ENCODE measurements at regions not wholly inside any gene's neighbourhood (a gene's known extent, or its start where the extent isn't known, plus 50 kb on each side); places are given as distances from the start of the nearest gene placed in this dataset.

DNA sequence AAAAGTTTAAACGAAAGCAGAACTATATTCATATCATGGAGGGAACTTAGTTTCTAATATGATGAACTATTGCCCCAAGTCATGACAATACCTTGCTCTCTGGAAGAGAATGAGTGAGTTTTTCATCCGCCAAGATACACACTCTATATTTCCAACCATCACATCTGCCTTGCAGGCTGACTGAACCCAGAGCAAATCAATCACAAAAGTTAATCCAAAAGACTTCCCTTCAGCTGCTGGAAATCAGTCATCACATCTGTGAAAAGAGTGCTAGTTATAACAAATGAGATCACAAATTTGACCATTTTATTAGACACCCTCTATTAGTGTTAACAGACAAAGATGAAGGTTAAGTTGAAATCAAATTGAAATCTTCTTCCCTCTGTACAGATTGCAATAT, 261.7 kb upstream of the PRKCQ start (continued):
- TF ChIP-seq TFE3 (CRISPR knock-in tag; IDR thresholded peaks at IDR 0.05) (no peak), ZNF557 (CRISPR knock-in tag; IDR thresholded peaks at IDR 0.05) (no peak), ZNF777 (CRISPR knock-in tag; IDR thresholded peaks at IDR 0.05) (no peak)
- TF ChIP-seq, protein P1, sequence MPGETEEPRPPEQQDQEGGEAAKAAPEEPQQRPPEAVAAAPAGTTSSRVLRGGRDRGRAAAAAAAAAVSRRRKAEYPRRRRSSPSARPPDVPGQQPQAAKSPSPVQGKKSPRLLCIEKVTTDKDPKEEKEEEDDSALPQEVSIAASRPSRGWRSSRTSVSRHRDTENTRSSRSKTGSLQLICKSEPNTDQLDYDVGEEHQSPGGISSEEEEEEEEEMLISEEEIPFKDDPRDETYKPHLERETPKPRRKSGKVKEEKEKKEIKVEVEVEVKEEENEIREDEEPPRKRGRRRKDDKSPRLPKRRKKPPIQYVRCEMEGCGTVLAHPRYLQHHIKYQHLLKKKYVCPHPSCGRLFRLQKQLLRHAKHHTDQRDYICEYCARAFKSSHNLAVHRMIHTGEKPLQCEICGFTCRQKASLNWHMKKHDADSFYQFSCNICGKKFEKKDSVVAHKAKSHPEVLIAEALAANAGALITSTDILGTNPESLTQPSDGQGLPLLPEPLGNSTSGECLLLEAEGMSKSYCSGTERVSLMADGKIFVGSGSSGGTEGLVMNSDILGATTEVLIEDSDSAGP (CRISPR knock-in tag; IDR thresholded peaks at IDR 0.05; ENCODE audit: borderline replicate concordance), result no peak

DNA sequence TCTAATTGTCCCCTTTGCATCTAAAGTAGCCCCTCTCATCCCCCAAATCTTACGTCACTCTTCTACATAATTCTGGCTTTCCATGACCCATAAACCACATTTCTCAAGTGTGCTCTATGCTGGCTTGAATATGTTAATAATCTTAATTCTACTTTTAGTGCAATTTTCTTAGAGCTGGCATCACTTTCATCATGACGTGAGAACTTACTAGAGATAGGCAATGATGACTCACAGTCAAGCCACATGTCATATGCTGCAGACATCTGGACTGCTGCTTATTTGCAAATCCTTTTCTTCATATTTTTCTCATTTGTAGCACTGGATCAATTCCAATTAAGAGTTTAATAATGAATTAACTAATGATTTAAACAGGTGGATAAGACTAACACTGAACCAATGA, 260.7 kb upstream of the PRKCQ start:
- WGBS (ENCODE audit: low lambda C conversion rate), result 0% methylated on average over 2 of the region's 2 CpGs
- FAIRE-seq, result no peak
- H2AFZ ChIP-seq (ENCODE audit: low read length), result no peak overlapping the region
- no peaks in the 10 kb centered on the region for H3K79me2 ChIP-seq (ENCODE audit: insufficient read depth, low read length)
- H3K27me3 ChIP-seq (ENCODE audit: control insufficient read depth in 1 of 2, insufficient read depth in 2 of 2, low read length in 2 of 2), result no peaks in the 10 kb centered on the region
- H3K27ac ChIP-seq (ENCODE audit: extremely low read length, insufficient read depth, low read length), result no peak overlapping the region
- no peak for DNase-seq (ENCODE audit: low spot score)
- no peaks in the 10 kb centered on the region for H3K9me3 ChIP-seq (ENCODE audit: low read length)
- intact Hi-C loops (cut with micrococcal nuclease; ENCODE audit: unreplicated experiment) (loop anchor here (5.0 kb wide), 1 partner anchor 577 kb away; no protein-coding TSS in a partner anchor), in situ Hi-C loops (cut with HindIII; ENCODE audit: extremely low pct_ligation_motif_present, low pct_unique_long_range_greater_than_20kb) (no loop called here)
- no peaks in the 10 kb centered on the region for H3K4me1 ChIP-seq (ENCODE audit: insufficient read depth, low read length)
- H3K4me2 ChIP-seq (ENCODE audit: low read depth, low read length), result no peak overlapping the region
- no TSS peak for BruUV-seq (replicated peaks)
- no peaks in the 10 kb centered on the region for H3K36me3 ChIP-seq (replicated peaks in 1 of 2; ENCODE audit: control insufficient read depth in 1 of 2, insufficient read depth in 2 of 2, low read length in 2 of 2)
- POLR2A ChIA-PET, result no interaction called here
- no peaks in the 10 kb centered on the region for H4K20me1 ChIP-seq (ENCODE audit: insufficient read depth, low read length)
- no peak overlapping the region for H3K9ac ChIP-seq (ENCODE audit: insufficient read depth, low read depth, low read length)
- ATAC-seq, result no peak
- CTCF ChIA-PET (ENCODE audit: low intra/inter-chr PET ratio, low total read pairs), result no interaction called here
- H3K4me3 ChIP-seq (replicated peaks in 1 of 3; ENCODE audit: insufficient read depth in 1 of 3, low read depth in 2 of 3, low read length in 3 of 3), result no peak overlapping the region
- peak; percentile 62 for TF ChIP-seq CREB1 (IDR thresholded peaks at IDR 0.05)
- TF ChIP-seq CREB1 (CRISPR knock-in tag; IDR thresholded peaks at IDR 0.05), result no peak
- no peak for TF ChIP-seq ZNF468 (CRISPR knock-in tag; IDR thresholded peaks at IDR 0.05)
- TF ChIP-seq NCOA2 (CRISPR knock-in tag; IDR thresholded peaks at IDR 0.05), result no peak
- TF ChIP-seq HNF1A (IDR thresholded peaks at IDR 0.05; ENCODE audit: low read depth), result no peak
- TF ChIP-seq HNF1A (CRISPR knock-in tag; IDR thresholded peaks at IDR 0.05; ENCODE audit: borderline replicate concordance), result no peak
